C4-2B (cell line): ENCODE measurements at regions not wholly inside any gene's neighbourhood (a gene's known extent, or its start where the extent isn't known, plus 50 kb on each side); places are given as distances from the start of the nearest gene placed in this dataset.

Experiments used
- ZFX ChIP-seq: fragments of 450-650 bp; IDR thresholded peaks from 2 replicates; pipeline ENCODE4 v1.6.1; 2017
- TF ChIP-seq, protein P1 (sequence below): fragments of 450-650 bp; conservative IDR thresholded peaks from 2 replicates; pipeline ENCODE4 v1.5.1; 2017; ENCODE audit warnings: mild to moderate bottlenecking

GRCh38 chr14:94918896-94919295, 149.0 kb upstream of the GSC start:
- TF ChIP-seq, protein P1, sequence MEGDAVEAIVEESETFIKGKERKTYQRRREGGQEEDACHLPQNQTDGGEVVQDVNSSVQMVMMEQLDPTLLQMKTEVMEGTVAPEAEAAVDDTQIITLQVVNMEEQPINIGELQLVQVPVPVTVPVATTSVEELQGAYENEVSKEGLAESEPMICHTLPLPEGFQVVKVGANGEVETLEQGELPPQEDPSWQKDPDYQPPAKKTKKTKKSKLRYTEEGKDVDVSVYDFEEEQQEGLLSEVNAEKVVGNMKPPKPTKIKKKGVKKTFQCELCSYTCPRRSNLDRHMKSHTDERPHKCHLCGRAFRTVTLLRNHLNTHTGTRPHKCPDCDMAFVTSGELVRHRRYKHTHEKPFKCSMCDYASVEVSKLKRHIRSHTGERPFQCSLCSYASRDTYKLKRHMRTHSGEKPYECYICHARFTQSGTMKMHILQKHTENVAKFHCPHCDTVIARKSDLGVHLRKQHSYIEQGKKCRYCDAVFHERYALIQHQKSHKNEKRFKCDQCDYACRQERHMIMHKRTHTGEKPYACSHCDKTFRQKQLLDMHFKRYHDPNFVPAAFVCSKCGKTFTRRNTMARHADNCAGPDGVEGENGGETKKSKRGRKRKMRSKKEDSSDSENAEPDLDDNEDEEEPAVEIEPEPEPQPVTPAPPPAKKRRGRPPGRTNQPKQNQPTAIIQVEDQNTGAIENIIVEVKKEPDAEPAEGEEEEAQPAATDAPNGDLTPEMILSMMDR = no peak
- no peak for TF ChIP-seq ZFX
